NCI-H82 treated with DMSO at 0.1 percent for 48 hours (cell line): ENCODE measurements at regions not wholly inside any gene's neighbourhood (a gene's known extent, or its start where the extent isn't known, plus 50 kb on each side); places are given as distances from the start of the nearest gene placed in this dataset.
A peak's percentile ranks its signal among the peaks of the same experiment; 100 is the strongest.

Source experiments
- DNase-seq: peaks from one replicate; lab custom pipeline; 2025; ENCODE audit not compliant: unreplicated experiment; lab: John Stamatoyannopoulos, UW

GRCh38 chr4:27248829-27249228, 388.2 kb downstream of the STIM2 start:
- DNase-seq, result no peak

- no peak for DNase-seq
These were observed 391.1 kb downstream of the STIM2 start for GRCh38 chr4:27251771-27252170.

GRCh38 chr4:27267339-27267969, 406.8 kb downstream of the STIM2 start:
- DNase-seq, result no peak

GRCh38 chr4:27267970-27268355, 407.3 kb downstream of the STIM2 start:
- DNase-seq, result no peak

- no peak for DNase-seq
These were observed 409.8 kb downstream of the STIM2 start for GRCh38 chr4:27270435-27270834.

GRCh38 chr4:27271555-27271954, 410.9 kb downstream of the STIM2 start:
- DNase-seq, result no peak

- DNase-seq, result no peak
These were observed 411.6 kb downstream of the STIM2 start for GRCh38 chr4:27272217-27272616.

- no peak for DNase-seq
These were observed 415.8 kb downstream of the STIM2 start for GRCh38 chr4:27276307-27277073.

- no peak for DNase-seq
These were observed 418.2 kb downstream of the STIM2 start for GRCh38 chr4:27278615-27279375.

GRCh38 chr4:27288496-27288895, 427.9 kb downstream of the STIM2 start:
- DNase-seq, result no peak

- DNase-seq, result no peak
These were observed 429.1 kb downstream of the STIM2 start for GRCh38 chr4:27289704-27290103.

GRCh38 chr4:27293831-27294230, 433.2 kb downstream of the STIM2 start:
- no peak for DNase-seq

GRCh38 chr4:27304751-27305150, 444.1 kb downstream of the STIM2 start:
- DNase-seq, result no peak

- no peak for DNase-seq
These were observed 444.6 kb downstream of the STIM2 start for GRCh38 chr4:27305246-27305645.

- no peak for DNase-seq
These were observed 447.7 kb downstream of the STIM2 start for GRCh38 chr4:27308379-27308778.

GRCh38 chr4:27315625-27316024, 455.0 kb downstream of the STIM2 start:
- no peak for DNase-seq

- DNase-seq, result no peak
These were observed 455.5 kb downstream of the STIM2 start for GRCh38 chr4:27316176-27316575.

- DNase-seq, result peak; percentile 2
These were observed 458.1 kb downstream of the STIM2 start for GRCh38 chr4:27318740-27319139.

GRCh38 chr4:27326991-27327390, 466.4 kb downstream of the STIM2 start:
- DNase-seq, result no peak

GRCh38 chr4:27327421-27328181, 467.0 kb downstream of the STIM2 start:
- DNase-seq, result no peak

- no peak for DNase-seq
These were observed 477.9 kb downstream of the STIM2 start for GRCh38 chr4:27338530-27338929.
